Testis (tissue), 2 donors: ENCODE measurements at regions not wholly inside any gene's neighbourhood (a gene's known extent, or its start where the extent isn't known, plus 50 kb on each side); places are given as distances from the start of the nearest gene placed in this dataset.

Source experiments
- DNase-seq: peaks from one replicate; pipeline ENCODE4 v3.0.0-alpha.2; 2019
- H3K27ac ChIP-seq, 2 donors: fragments of 200-600 bp; sonication (generic); one replicate each; pipeline ENCODE4 v1.5.1; 2019
- H3K27me3 ChIP-seq: fragments of 200-600 bp; sonication (generic); one replicate; pipeline ENCODE4 v1.5.1; 2019
- H3K36me3 ChIP-seq: fragments of 200-600 bp; sonication (generic); one replicate; pipeline ENCODE4 v1.5.1; 2017; ENCODE audit warnings: low read depth; ENCODE audit errors: missing control alignments
- H3K4me1 ChIP-seq: fragments of 200-600 bp; sonication (generic); one replicate; pipeline ENCODE4 v1.5.1; 2019
- H3K4me3 ChIP-seq, 2 donors: fragments of 200-600 bp; sonication (generic); one replicate each; pipeline ENCODE4 v1.5.1; 2017 to 2019
- H3K9me3 ChIP-seq: fragments of 200-600 bp; sonication (generic); one replicate; pipeline ENCODE4 v1.5.1; 2017
- POLR2A ChIP-seq: fragments of 450-650 bp; IDR thresholded peaks from one replicate; pipeline ENCODE4 v1.6.1; 2017; ENCODE audit warnings: antibody characterized with exemption, mild to moderate bottlenecking, moderate library complexity
- WGBS, 2 donors: methylation state at CpG; one replicate each; pipeline ENCODE4 v1.1.5; 2018; 5-methylcytosine and 5-hydroxymethylcytosine counted together
- intact Hi-C: fragments of 100-400 bp; cut with DNase I; formaldehyde crosslinking; loops from one replicate; pipeline ENCODE4 v1.15.1; 2023; ENCODE audit warnings: low total_unique reads
- TF ChIP-seq, protein P1 (sequence below), 3 experiments: fragments of 450-650 bp in 2 of 3; fragments of 200-600 bp in 1 of 3; sonication (generic) in 1 of 3; IDR thresholded peaks; one replicate each; pipeline ENCODE4 v1.5.1; 2016 to 2019; ENCODE audit warnings: antibody characterized with exemption in 3 of 3, mild to moderate bottlenecking in 2 of 3, moderate library complexity in 1 of 3

DNA sequence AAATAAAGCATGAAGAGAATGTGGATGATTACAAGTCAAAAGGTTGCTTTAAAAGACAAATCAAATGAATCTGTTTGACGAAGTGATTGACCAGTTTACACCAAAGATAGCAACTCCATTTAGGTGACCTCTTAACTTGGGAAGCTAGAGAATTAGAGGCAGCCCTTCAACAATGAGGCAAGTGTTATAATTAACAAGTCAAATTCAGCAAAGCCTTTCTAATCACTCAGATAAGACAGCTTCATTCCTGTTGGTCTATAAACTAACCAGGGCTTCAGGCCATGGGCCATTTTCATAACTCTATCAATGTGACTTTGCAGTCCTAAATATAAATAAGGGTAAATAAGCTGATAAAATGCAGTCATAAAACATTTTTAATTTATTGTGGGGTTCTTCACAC, 712.2 kb upstream of the SEMA6A start:
- Histone ChIP-seq H3K4me3 (no peak overlapping the region), H3K27me3 (no peaks in the 10 kb centered on the region), H3K36me3 (no peaks in the 10 kb centered on the region), H3K9me3 (no peaks in the 10 kb centered on the region), H3K27ac (no peak overlapping the region), H3K4me1 (no peaks in the 10 kb centered on the region)
- DNase-seq: no peak
- intact Hi-C loops: no loop called here
- WGBS, 2 donors: 75 to 90% methylated on average over 1 of the region's 1 CpG
- TF ChIP-seq, protein P1, sequence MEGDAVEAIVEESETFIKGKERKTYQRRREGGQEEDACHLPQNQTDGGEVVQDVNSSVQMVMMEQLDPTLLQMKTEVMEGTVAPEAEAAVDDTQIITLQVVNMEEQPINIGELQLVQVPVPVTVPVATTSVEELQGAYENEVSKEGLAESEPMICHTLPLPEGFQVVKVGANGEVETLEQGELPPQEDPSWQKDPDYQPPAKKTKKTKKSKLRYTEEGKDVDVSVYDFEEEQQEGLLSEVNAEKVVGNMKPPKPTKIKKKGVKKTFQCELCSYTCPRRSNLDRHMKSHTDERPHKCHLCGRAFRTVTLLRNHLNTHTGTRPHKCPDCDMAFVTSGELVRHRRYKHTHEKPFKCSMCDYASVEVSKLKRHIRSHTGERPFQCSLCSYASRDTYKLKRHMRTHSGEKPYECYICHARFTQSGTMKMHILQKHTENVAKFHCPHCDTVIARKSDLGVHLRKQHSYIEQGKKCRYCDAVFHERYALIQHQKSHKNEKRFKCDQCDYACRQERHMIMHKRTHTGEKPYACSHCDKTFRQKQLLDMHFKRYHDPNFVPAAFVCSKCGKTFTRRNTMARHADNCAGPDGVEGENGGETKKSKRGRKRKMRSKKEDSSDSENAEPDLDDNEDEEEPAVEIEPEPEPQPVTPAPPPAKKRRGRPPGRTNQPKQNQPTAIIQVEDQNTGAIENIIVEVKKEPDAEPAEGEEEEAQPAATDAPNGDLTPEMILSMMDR (IDR thresholded peaks at IDR 0.05): no peak
- no peak for TF ChIP-seq POLR2A

- Histone ChIP-seq H3K27ac (no peak overlapping the region), H3K4me3 (no peak overlapping the region), H3K4me1 (no peaks in the 10 kb centered on the region), H3K36me3 (no peaks in the 10 kb centered on the region), H3K9me3 (no peaks in the 10 kb centered on the region), H3K27me3 (no peaks in the 10 kb centered on the region)
- DNase-seq: no peak
- intact Hi-C loops: no loop called here
- TF ChIP-seq, protein P1 (IDR thresholded peaks at IDR 0.05): no peak
- TF ChIP-seq POLR2A: no peak
- 77 to 83% methylated on average over 2 of the region's 2 CpGs for WGBS, 2 donors
Observed at GRCh38 chr5:117271656-117272055, 697.0 kb upstream of the SEMA6A start.

DNA sequence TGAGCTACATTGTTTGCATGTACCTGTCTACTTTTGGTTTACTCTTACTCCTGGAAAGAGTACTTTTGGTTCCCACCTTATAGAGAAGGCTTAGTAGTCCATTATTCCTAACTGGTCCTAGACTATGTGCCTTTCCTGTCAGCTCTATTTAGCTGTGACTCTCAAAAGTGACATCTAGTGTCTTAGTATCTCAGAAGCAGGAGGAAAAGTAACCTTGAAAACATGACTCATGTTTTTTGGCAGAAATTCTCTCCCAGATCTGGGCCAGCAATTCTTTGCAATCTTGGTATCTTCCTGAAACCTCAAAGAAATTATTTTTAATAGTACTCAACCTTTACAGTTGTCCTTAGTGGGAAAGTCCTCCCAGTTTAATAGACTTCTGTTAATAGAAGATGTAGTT, 691.7 kb upstream of the SEMA6A start:
- TF ChIP-seq POLR2A: no peak
- TF ChIP-seq, protein P1 (IDR thresholded peaks at IDR 0.05): no peak
- H3K4me1 ChIP-seq: no peaks in the 10 kb centered on the region
- no peaks in the 10 kb centered on the region for H3K27me3 ChIP-seq
- H3K4me3 ChIP-seq: no peak overlapping the region
- H3K27ac ChIP-seq: no peak overlapping the region
- H3K9me3 ChIP-seq: no peaks in the 10 kb centered on the region
- DNase-seq: no peak
- intact Hi-C loops: no loop called here
- H3K36me3 ChIP-seq: no peaks in the 10 kb centered on the region

DNA sequence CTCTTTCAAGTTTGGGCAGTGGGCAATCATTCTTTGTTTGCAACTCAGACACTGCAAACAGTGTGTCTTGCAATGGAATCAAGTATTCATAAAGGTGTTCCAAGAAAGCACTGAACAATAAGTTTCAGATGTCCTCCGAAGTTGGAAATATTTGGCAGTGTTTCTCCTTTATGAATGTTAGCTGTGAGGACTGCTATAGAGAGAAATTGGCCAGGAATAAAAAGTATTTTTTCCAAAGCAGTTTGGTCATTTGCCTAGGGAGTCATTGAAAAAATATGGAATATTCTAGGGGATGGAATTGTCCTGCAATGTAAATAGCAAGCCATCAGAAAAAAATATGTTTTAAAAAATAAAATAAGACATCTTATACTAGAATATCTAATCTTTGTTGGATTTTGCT, 688.6 kb upstream of the SEMA6A start:
- Histone ChIP-seq H3K9me3 (no peaks in the 10 kb centered on the region), H3K36me3 (no peaks in the 10 kb centered on the region), H3K4me3 (no peak overlapping the region), H3K27me3 (no peaks in the 10 kb centered on the region), H3K27ac (no peak overlapping the region), H3K4me1 (no peaks in the 10 kb centered on the region)
- no peak for DNase-seq
- WGBS, 2 donors: 31 to 41% methylated on average over 1 of the region's 1 CpG
- intact Hi-C loops: no loop called here
- TF ChIP-seq, protein P1 (IDR thresholded peaks at IDR 0.05): no peak
- no peak for TF ChIP-seq POLR2A

DNA sequence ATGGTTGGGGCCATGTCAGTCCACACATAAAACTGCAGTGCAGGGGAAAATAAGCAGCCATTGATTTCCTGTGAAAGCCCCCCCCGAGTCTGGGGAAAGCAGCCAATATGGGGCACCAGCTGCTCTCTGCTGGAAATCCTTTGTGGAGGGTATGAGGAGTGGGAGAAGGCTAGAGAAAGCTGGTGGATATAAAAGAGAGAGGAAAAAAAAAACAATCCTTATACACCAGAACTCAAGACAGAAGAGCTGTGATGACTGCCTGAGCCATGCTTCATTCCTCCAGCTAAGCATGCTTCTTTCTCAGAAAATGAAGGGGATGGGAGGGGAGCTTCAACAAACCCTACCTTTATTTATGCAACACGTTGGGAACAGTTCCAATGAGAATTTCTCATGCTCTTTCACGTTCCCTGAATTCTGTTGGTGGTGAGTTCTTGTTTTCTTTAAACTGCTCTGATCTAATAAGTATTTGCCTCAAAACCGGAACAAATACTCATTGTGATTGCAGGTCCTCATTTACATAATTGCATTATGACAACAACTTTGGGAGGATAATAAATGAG, 688.0 kb upstream of the SEMA6A start:
- H3K4me3 ChIP-seq: no peak overlapping the region

More for the DNA sequence above, 688.0 kb upstream of the SEMA6A start:
- DNase-seq: no peak
- Histone ChIP-seq H3K4me1 (no peaks in the 10 kb centered on the region), H3K36me3 (no peaks in the 10 kb centered on the region), H3K27me3 (no peaks in the 10 kb centered on the region), H3K9me3 (no peaks in the 10 kb centered on the region), H3K27ac (no peak overlapping the region)
- intact Hi-C loops: no loop called here
- TF ChIP-seq, protein P1 (IDR thresholded peaks at IDR 0.05): no peak
- TF ChIP-seq POLR2A: no peak
- WGBS, 2 donors: 44 to 68% methylated on average over 4 of the region's 4 CpGs
